Psoas muscle (tissue), 7 donors: ENCODE measurements at regions not wholly inside any gene's neighbourhood (a gene's known extent, or its start where the extent isn't known, plus 50 kb on each side); places are given as distances from the start of the nearest gene placed in this dataset.

Experiments
- ATAC-seq, 4 donors: fragments of 200-7000 bp; cut with Tn5 transposase; one replicate each; pipeline ENCODE4 v1.9.1; 2020; ENCODE audit warnings: moderate library complexity in 3 of 4, mild to moderate bottlenecking in 2 of 4
- DNase-seq, 2 donors: peaks; one replicate each; pipeline ENCODE4 v3.0.0-alpha.2; 2020
- H3K27ac ChIP-seq: fragments of 200-600 bp; one replicate; pipeline ENCODE4 v1.8.0; 2022
- H3K27me3 ChIP-seq, 3 donors: fragments of 200-600 bp in 1 of 3; one replicate each; pipeline versions ENCODE4 v1.6.1 to v1.8.0; 2013 to 2022; ENCODE audit warnings: low read length in 2 of 3, mild to moderate bottlenecking in 2 of 3, moderate library complexity in 1 of 3; ENCODE audit not compliant: insufficient read depth in 3 of 3
- H3K36me3 ChIP-seq, 2 donors: fragments of 200-600 bp in 1 of 2; one replicate each; pipeline versions ENCODE4 v1.6.1 to v1.8.0; 2013 to 2022; ENCODE audit warnings: low read depth in 1 of 2, mild to moderate bottlenecking in 1 of 2, moderate library complexity in 1 of 2; ENCODE audit not compliant: insufficient read depth in 1 of 2
- H3K4me1 ChIP-seq: fragments of 200-600 bp; one replicate; pipeline ENCODE4 v1.8.0; 2022
- H3K4me3 ChIP-seq: fragments of 200-600 bp; one replicate; pipeline ENCODE4 v1.8.0; 2022; ENCODE audit warnings: mild to moderate bottlenecking
- H3K9me3 ChIP-seq: fragments of 200-600 bp; one replicate; pipeline ENCODE4 v1.8.0; 2022
- WGBS, 3 donors: extraction: QIAGEN DNeasy Blood & Tissue Kit; methylation state at CpG; one replicate each; pipeline versions ENCODE4 v1.1.6 to v1.1.7; 2013; 5-methylcytosine and 5-hydroxymethylcytosine counted together
- intact Hi-C, 2 donors: fragments of 100-400 bp; cut with DNase I; formaldehyde crosslinking; loops; one replicate each; pipeline versions ENCODE4 v1.11.0 to v1.14.2; 2022
- TF ChIP-seq, protein P1 (sequence below): fragments of 200-600 bp; IDR thresholded peaks from one replicate; pipeline ENCODE4 v1.8.0; 2022; ENCODE audit warnings: antibody characterized with exemption
- donor health status: healthy with polysubstance abuse.
- donor health status: DM: no; HTN: no; CAD: no; lungs with moderate emphysema.
- donor health status: Bipolar disorder and iron deficiency.
- donor health status: healthy.
- donor health status: DM: yes; HTN: yes; CAD: no.
- donor health status: DM: no; HTN: no; CAD: no.
- donor health status: DM: yes; HTN: yes; CAD: no.

DNA sequence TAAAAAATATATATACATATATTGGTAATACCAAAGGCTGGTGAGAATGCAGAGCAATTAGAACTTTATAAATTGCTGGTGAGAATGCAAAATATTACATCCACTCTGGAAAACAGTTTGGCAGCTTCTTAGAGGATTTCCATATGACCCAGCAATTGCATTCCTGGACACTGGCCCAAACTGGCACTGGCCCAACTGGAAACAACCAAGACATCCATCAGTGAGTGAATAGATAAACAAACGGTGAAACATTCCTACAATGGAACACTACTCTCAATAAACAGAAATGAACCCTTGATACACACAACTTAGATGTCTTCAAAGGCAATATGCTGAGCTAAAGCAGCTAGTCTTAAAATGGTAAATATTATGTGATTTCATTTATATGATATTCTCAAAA is 524.2 kb downstream of the IQCM start:
- ATAC-seq, result no peak
- Histone ChIP-seq H3K4me3 (no peak overlapping the region), H3K27ac (no peak overlapping the region), H3K27me3 (no peaks in the 10 kb centered on the region), H3K9me3 (peaks cover 3% of the 10 kb centered on the region), H3K4me1 (no peaks in the 10 kb centered on the region), H3K36me3 (no peaks in the 10 kb centered on the region)
- WGBS, 3 donors, result 0 to 5% (median 0%) methylated on average over 1 of the region's 1 CpG
- peak in 1 of 2 donors; percentile 9 for DNase-seq
- intact Hi-C loops, result no loop called here
- TF ChIP-seq, protein P1, sequence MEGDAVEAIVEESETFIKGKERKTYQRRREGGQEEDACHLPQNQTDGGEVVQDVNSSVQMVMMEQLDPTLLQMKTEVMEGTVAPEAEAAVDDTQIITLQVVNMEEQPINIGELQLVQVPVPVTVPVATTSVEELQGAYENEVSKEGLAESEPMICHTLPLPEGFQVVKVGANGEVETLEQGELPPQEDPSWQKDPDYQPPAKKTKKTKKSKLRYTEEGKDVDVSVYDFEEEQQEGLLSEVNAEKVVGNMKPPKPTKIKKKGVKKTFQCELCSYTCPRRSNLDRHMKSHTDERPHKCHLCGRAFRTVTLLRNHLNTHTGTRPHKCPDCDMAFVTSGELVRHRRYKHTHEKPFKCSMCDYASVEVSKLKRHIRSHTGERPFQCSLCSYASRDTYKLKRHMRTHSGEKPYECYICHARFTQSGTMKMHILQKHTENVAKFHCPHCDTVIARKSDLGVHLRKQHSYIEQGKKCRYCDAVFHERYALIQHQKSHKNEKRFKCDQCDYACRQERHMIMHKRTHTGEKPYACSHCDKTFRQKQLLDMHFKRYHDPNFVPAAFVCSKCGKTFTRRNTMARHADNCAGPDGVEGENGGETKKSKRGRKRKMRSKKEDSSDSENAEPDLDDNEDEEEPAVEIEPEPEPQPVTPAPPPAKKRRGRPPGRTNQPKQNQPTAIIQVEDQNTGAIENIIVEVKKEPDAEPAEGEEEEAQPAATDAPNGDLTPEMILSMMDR, result no peak

DNA sequence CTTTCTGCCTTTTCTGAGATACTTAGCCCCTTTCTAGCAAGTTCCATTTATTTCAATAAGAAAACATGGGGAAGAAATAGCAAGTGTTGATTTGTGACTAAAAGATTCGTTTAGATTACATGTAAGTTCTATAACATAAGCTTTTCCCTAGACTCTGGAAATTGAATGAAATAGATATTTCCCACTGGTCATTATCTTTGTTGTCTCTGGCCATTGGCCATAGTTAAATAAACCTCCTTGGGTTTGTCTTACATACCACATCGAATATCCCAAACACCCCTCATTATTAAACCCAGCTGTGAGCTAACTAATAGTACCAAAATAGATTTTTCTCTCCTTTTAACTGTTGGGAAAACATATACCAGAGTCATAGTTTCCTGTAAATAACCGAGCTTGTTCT is 534.8 kb downstream of the IQCM start:
- intact Hi-C loops, result no loop called here
- WGBS, 3 donors, result 60 to 69% (median 66%) methylated on average over 3 of the region's 3 CpGs
- H3K27ac ChIP-seq, result no peak overlapping the region

DNA sequence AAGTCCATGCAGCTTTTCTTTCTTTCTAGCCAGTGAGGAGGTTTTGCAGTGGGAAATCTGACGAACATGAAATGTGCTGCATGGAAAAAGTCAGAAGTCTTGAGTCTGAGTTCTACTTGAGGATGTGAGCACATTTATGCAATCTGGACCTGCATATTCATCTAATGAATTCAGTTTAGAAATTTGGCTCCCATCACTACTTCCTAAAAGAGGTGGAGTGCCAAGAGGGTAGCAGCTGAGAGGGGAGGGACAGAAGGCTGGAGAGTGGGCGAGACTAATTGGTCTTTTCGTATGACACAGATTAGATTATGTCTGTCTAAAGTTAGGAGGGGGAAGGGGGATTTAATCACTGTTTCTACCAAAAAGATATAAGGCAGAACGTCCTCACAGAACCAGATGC is 535.9 kb downstream of the IQCM start:
- intact Hi-C loops, result no loop called here

More for the DNA sequence above, 534.8 kb downstream of the IQCM start:
- H3K9me3 ChIP-seq, result peaks cover 4% of the 10 kb centered on the region
- no peaks in the 10 kb centered on the region for H3K4me1 ChIP-seq
- no peaks in the 10 kb centered on the region for H3K27me3 ChIP-seq
- TF ChIP-seq, protein P1, result no peak
- ATAC-seq, result no peak
- H3K36me3 ChIP-seq, result no peaks in the 10 kb centered on the region
- DNase-seq, result no peak
- H3K4me3 ChIP-seq, result no peak overlapping the region

DNA sequence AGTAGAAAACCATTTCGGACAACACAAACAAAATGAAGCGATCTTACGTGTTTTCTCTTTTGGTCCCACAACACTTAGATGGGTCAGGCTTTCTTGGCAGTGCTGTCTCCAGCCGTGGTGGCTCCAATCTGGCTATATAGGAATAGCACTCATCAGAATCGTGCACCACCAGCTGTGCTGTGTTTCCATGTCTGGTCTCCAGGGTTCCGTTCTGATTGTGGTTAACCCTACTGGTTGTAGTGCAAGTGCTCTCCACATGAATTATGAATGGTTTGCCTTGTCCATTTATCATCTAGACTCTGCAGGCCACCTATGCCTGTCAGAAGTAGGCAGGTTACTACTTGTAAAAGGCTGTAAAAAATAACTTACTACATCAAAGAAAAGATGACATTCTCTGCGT is 536.3 kb downstream of the IQCM start:
- intact Hi-C loops, result no loop called here
- Histone ChIP-seq H3K4me1 (no peaks in the 10 kb centered on the region), H3K27me3 (no peaks in the 10 kb centered on the region), H3K27ac (no peak overlapping the region), H3K36me3 (no peaks in the 10 kb centered on the region), H3K4me3 (no peak overlapping the region), H3K9me3 (peaks cover 12% of the 10 kb centered on the region)
- TF ChIP-seq, protein P1, result no peak
- 62 to 74% (median 67%) methylated on average over 7 of the region's 7 CpGs for WGBS, 3 donors
- ATAC-seq (no peak), DNase-seq (no peak)

More for the DNA sequence above, 535.9 kb downstream of the IQCM start:
- Histone ChIP-seq H3K36me3 (no peaks in the 10 kb centered on the region), H3K27ac (no peak overlapping the region), H3K9me3 (peaks cover 10% of the 10 kb centered on the region), H3K27me3 (no peaks in the 10 kb centered on the region), H3K4me1 (no peaks in the 10 kb centered on the region), H3K4me3 (no peak overlapping the region)
- DNase-seq (no peak), ATAC-seq (no peak)
- 30 to 45% (median 34%) methylated on average over 4 of the region's 4 CpGs for WGBS, 3 donors
- TF ChIP-seq, protein P1, result no peak

DNA sequence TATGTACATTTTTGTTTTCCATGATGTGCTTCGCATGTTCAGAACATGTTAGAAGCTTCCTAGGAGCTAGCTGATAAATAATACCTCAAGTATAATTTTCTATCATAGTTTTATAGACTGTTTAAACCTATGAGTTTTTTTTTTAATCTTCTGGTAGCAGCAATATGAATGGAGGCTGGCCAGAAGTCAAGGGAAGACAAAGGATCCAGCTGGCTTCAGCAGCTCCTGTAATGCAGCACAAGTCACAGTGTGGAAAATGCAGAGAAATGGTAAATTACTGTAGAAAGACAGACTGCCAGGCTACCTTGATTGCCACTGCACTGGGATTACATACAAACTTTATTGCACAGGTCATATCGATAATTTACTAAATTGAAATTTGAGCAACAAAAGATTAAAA is 537.9 kb downstream of the IQCM start:
- ATAC-seq (no peak), DNase-seq (no peak)
- no peaks in the 10 kb centered on the region for H3K27me3 ChIP-seq
- H3K4me3 ChIP-seq, result no peak overlapping the region
- H3K36me3 ChIP-seq, result no peaks in the 10 kb centered on the region
- TF ChIP-seq, protein P1, result no peak
- H3K9me3 ChIP-seq, result peaks cover 12% of the 10 kb centered on the region
- WGBS, 3 donors, result 58 to 72% (median 61%) methylated on average over 2 of the region's 2 CpGs
- no peak overlapping the region for H3K27ac ChIP-seq
- intact Hi-C loops, result no loop called here
- no peaks in the 10 kb centered on the region for H3K4me1 ChIP-seq
